PC-3 (cell line): ENCODE measurements at regions not wholly inside any gene's neighbourhood (a gene's known extent, or its start where the extent isn't known, plus 50 kb on each side); places are given as distances from the start of the nearest gene placed in this dataset.

Experiments used
- ATAC-seq: fragments of 200-7000 bp; cut with Tn5 transposase; 2 replicates; pipeline ENCODE4 v1.9.1; 2020; ENCODE audit warnings: mild to moderate bottlenecking, moderate library complexity
- BruUV-seq: library from RNA; stranded (reverse); fragments of 400-500 nt; replicated peaks from 2 replicates; lab custom pipeline; 2021; lab: Mats Ljungman, UMichigan
- CTCF ChIA-PET: fragments of 300-600 bp; sonication (Branson Sonifier 250); formaldehyde crosslinking; loops from one replicate; lab custom pipeline; 2022; ENCODE audit warnings: antibody characterized with exemption; lab: Charles Lee
- POLR2A ChIA-PET: fragments of 300-600 bp; sonication (Branson Sonifier 250); formaldehyde crosslinking; loops from one replicate; lab custom pipeline; 2022; ENCODE audit warnings: antibody characterized with exemption; ENCODE audit not compliant: unreplicated experiment; lab: Charles Lee
- DNase-seq: peaks from one replicate; pipeline ENCODE4 v3.0.0-alpha.2; 2015
- H2AFZ ChIP-seq: fragments of 300-600 bp; sonication (generic); 2 replicates; pipeline ENCODE4 v1.6.0; 2016; ENCODE audit warnings: antibody characterized with exemption, low read length
- H3F3A ChIP-seq: fragments of 300-600 bp; sonication (generic); one replicate; pipeline ENCODE4 v1.6.0; 2017; ENCODE audit warnings: antibody characterized with exemption, low read length, control low read depth, mild to moderate bottlenecking; ENCODE audit not compliant: unreplicated experiment
- H3K27ac ChIP-seq: fragments of 300-600 bp; sonication (generic); 2 replicates; pipeline ENCODE4 v1.5.1; 2016; ENCODE audit warnings: mild to moderate bottlenecking, low read length
- H3K27me3 ChIP-seq: fragments of 300-600 bp; sonication (generic); 2 replicates; pipeline ENCODE4 v1.6.1; 2016; ENCODE audit warnings: low read length, mixed read lengths
- H3K36me3 ChIP-seq: fragments of 300-600 bp; sonication (generic); 2 replicates; pipeline ENCODE4 v1.6.1; 2016; ENCODE audit warnings: low read depth, mixed run types, low read length, mixed read lengths
- H3K4me1 ChIP-seq: fragments of 300-600 bp; sonication (generic); 2 replicates; pipeline ENCODE4 v1.5.1; 2016; ENCODE audit warnings: low read length; ENCODE audit not compliant: insufficient read depth
- H3K4me2 ChIP-seq: fragments of 300-600 bp; sonication (generic); 2 replicates; pipeline ENCODE4 v1.6.0; 2016; ENCODE audit warnings: low read length
- H3K4me3 ChIP-seq: fragments of 300-600 bp; sonication (generic); 2 replicates; pipeline ENCODE4 v1.5.1; 2016; ENCODE audit warnings: mild to moderate bottlenecking, low read length, mixed read lengths
- H3K79me2 ChIP-seq: fragments of 300-600 bp; sonication (generic); 2 replicates; pipeline ENCODE4 v1.6.1; 2017; ENCODE audit warnings: low read length, mixed read lengths
- H3K9ac ChIP-seq: fragments of 300-600 bp; sonication (generic); 2 replicates; pipeline ENCODE4 v1.6.0; 2016; ENCODE audit warnings: mild to moderate bottlenecking, low read length
- H3K9me2 ChIP-seq: fragments of 300-600 bp; sonication (generic); replicated peaks from 2 replicates; pipeline ENCODE4 v1.6.1; 2016; ENCODE audit warnings: mixed run types, low read length, mixed read lengths
- H3K9me3 ChIP-seq: fragments of 300-600 bp; sonication (generic); 2 replicates; pipeline ENCODE4 v1.6.1; 2016; ENCODE audit warnings: low read length, mixed read lengths
- H4K20me1 ChIP-seq: fragments of 300-600 bp; sonication (generic); 2 replicates; pipeline ENCODE4 v1.6.1; 2016; ENCODE audit warnings: low read length, mixed read lengths
- CTCF ChIP-seq: fragments of 300-600 bp; sonication (generic); conservative IDR thresholded peaks from 2 replicates; pipeline ENCODE4 v1.5.1; 2017; ENCODE audit warnings: antibody characterized with exemption, low read depth, mild to moderate bottlenecking, low read length
- EZH2 ChIP-seq: fragments of 300-600 bp; sonication (generic); IDR thresholded peaks from one replicate; pipeline ENCODE4 v1.6.1; 2017; ENCODE audit warnings: antibody characterized with exemption, mild to moderate bottlenecking, low read length; ENCODE audit not compliant: unreplicated experiment
- EZH2phosphoT487 ChIP-seq: fragments of 300-600 bp; sonication (generic); IDR thresholded peaks from 2 replicates; pipeline ENCODE4 v1.6.1; 2018; ENCODE audit warnings: mild to moderate bottlenecking, antibody characterized with exemption, low read length, borderline replicate concordance
- intact Hi-C: fragments of 100-400 bp; cut with micrococcal nuclease; formaldehyde crosslinking; loops from 2 replicates; pipeline ENCODE4 v1.9.0; 2023

GRCh38 chr5:66423484-66423883, 172.7 kb upstream of the MAST4 start:
- POLR2A ChIA-PET, result no interaction called here
- Histone ChIP-seq H2AFZ (no peak overlapping the region), H3F3A (no peaks in the 10 kb centered on the region), H4K20me1 (no peaks in the 10 kb centered on the region), H3K4me1 (no peaks in the 10 kb centered on the region), H3K9me3 (no peaks in the 10 kb centered on the region), H3K9me2 (no peaks in the 10 kb centered on the region), H3K4me2 (no peak overlapping the region), H3K9ac (no peak overlapping the region), H3K36me3 (no peaks in the 10 kb centered on the region), H3K4me3 (no peak overlapping the region), H3K79me2 (no peaks in the 10 kb centered on the region), H3K27ac (no peak overlapping the region), H3K27me3 (no peaks in the 10 kb centered on the region)
- TF ChIP-seq EZH2phosphoT487 (no peak), EZH2 (no peak), CTCF (no peak)
- CTCF ChIA-PET, result no interaction called here
- no TSS peak for BruUV-seq
- DNase-seq (no peak), ATAC-seq (no peak)
- intact Hi-C loops, result no loop called here

- Histone ChIP-seq H3K27ac (no peak overlapping the region), H3K4me1 (no peaks in the 10 kb centered on the region), H3K9me3 (no peaks in the 10 kb centered on the region), H3K4me3 (no peak overlapping the region), H3F3A (no peaks in the 10 kb centered on the region), H3K9ac (no peak overlapping the region), H3K9me2 (no peaks in the 10 kb centered on the region), H4K20me1 (no peaks in the 10 kb centered on the region), H3K27me3 (no peaks in the 10 kb centered on the region), H3K36me3 (no peaks in the 10 kb centered on the region), H3K4me2 (no peak overlapping the region), H3K79me2 (no peaks in the 10 kb centered on the region), H2AFZ (no peak overlapping the region)
- ATAC-seq (no peak), DNase-seq (no peak)
- CTCF ChIA-PET, result no interaction called here
- POLR2A ChIA-PET, result no interaction called here
- BruUV-seq, result no TSS peak
- intact Hi-C loops, result no loop called here
- TF ChIP-seq EZH2phosphoT487, result no peak
- TF ChIP-seq EZH2, result no peak
- no peak for TF ChIP-seq CTCF
Observed at GRCh38 chr5:66425842-66426241, 170.4 kb upstream of the MAST4 start.

GRCh38 chr5:66426259-66427138, 169.7 kb upstream of the MAST4 start:
- ChIA-PET CTCF (no interaction called here), POLR2A (no interaction called here)
- DNase-seq (no peak), ATAC-seq (no peak)
- Histone ChIP-seq H3K9me3 (no peaks in the 10 kb centered on the region), H3K36me3 (no peaks in the 10 kb centered on the region), H3K27me3 (no peaks in the 10 kb centered on the region), H3K27ac (no peak overlapping the region), H3K4me1 (no peaks in the 10 kb centered on the region), H2AFZ (no peak overlapping the region), H3K4me3 (no peak overlapping the region), H3K9ac (no peak overlapping the region), H3F3A (no peaks in the 10 kb centered on the region), H3K79me2 (no peaks in the 10 kb centered on the region), H4K20me1 (no peaks in the 10 kb centered on the region), H3K4me2 (no peak overlapping the region), H3K9me2 (no peaks in the 10 kb centered on the region)
- intact Hi-C loops, result no loop called here
- no peak for TF ChIP-seq CTCF
- TF ChIP-seq EZH2, result no peak
- no peak for TF ChIP-seq EZH2phosphoT487
- no TSS peak for BruUV-seq
